GM23248 (cell line): ENCODE measurements at regions not wholly inside any gene's neighbourhood (a gene's known extent, or its start where the extent isn't known, plus 50 kb on each side); places are given as distances from the start of the nearest gene placed in this dataset.

Experiments used
- DNase-seq: peaks from one replicate; pipeline ENCODE4 v3.0.0-alpha.2; 2015
- H2AFZ ChIP-seq: fragments of 200-600 bp; sonication (generic); 2 replicates; pipeline ENCODE4 v1.6.1; 2016; ENCODE audit warnings: antibody characterized with exemption
- H3F3A ChIP-seq: fragments of 200-600 bp; sonication (generic); 2 replicates; pipeline ENCODE4 v1.6.1; 2016; ENCODE audit warnings: mild to moderate bottlenecking, antibody characterized with exemption, mixed run types; ENCODE audit not compliant: insufficient read depth
- H3K27ac ChIP-seq: fragments of 200-600 bp; sonication (generic); 2 replicates; pipeline ENCODE4 v1.5.1; 2016; ENCODE audit warnings: mild to moderate bottlenecking
- H3K27me3 ChIP-seq: fragments of 200-600 bp; sonication (generic); replicated peaks from 2 replicates; pipeline ENCODE4 v1.6.1; 2016; ENCODE audit warnings: mild to moderate bottlenecking; ENCODE audit not compliant: insufficient read depth
- H3K36me3 ChIP-seq: fragments of 200-600 bp; sonication (generic); 2 replicates; pipeline ENCODE4 v1.6.1; 2016; ENCODE audit warnings: low read depth, mild to moderate bottlenecking
- H3K4me1 ChIP-seq: fragments of 200-600 bp; sonication (generic); 2 replicates; pipeline ENCODE4 v1.6.1; 2016; ENCODE audit warnings: mild to moderate bottlenecking; ENCODE audit not compliant: insufficient read depth
- H3K4me2 ChIP-seq: fragments of 200-600 bp; sonication (generic); one replicate; pipeline ENCODE4 v1.6.1; 2016; ENCODE audit warnings: mild to moderate bottlenecking; ENCODE audit not compliant: unreplicated experiment
- H3K4me3 ChIP-seq: fragments of 200-600 bp; sonication (generic); 2 replicates; pipeline ENCODE4 v1.5.1; 2016; ENCODE audit warnings: mild to moderate bottlenecking
- H3K79me2 ChIP-seq: fragments of 200-600 bp; sonication (generic); 2 replicates; pipeline ENCODE4 v1.6.1; 2016; ENCODE audit warnings: mild to moderate bottlenecking; ENCODE audit not compliant: insufficient read depth
- H3K9ac ChIP-seq: fragments of 200-600 bp; sonication (generic); 2 replicates; pipeline ENCODE4 v1.6.1; 2016; ENCODE audit warnings: mild to moderate bottlenecking
- H3K9me2 ChIP-seq: fragments of 200-600 bp; sonication (generic); 2 replicates; pipeline ENCODE4 v1.6.1; 2016; ENCODE audit warnings: mixed run types, mild to moderate bottlenecking, moderate library complexity; ENCODE audit not compliant: insufficient read depth
- H3K9me3 ChIP-seq: fragments of 200-600 bp; sonication (generic); one replicate; pipeline ENCODE4 v1.6.1; 2017; ENCODE audit warnings: low read depth
- H4K20me1 ChIP-seq: fragments of 200-600 bp; sonication (generic); 2 replicates; pipeline ENCODE4 v1.6.0; 2016; ENCODE audit not compliant: insufficient read depth
- EZH2 ChIP-seq: fragments of 200-600 bp; sonication (generic); IDR thresholded peaks from 2 replicates; pipeline ENCODE4 v1.6.1; 2018; ENCODE audit warnings: antibody characterized with exemption, mild to moderate bottlenecking; ENCODE audit not compliant: insufficient read depth, poor library complexity, severe bottlenecking
- EZH2phosphoT487 ChIP-seq: fragments of 200-600 bp; sonication (generic); IDR thresholded peaks from 2 replicates; pipeline ENCODE4 v1.6.1; 2018; ENCODE audit warnings: antibody characterized with exemption, moderate library complexity, mild to moderate bottlenecking, low read depth; ENCODE audit not compliant: insufficient read depth
- WGBS, 2 experiments: methylation state at CpG; one replicate each; pipeline ENCODE4 v1.1.6; 2015 to 2017; ENCODE audit warnings: low lambda C conversion rate in 2 of 2, low coverage in 1 of 2; ENCODE audit errors: missing lambda C conversion rate in 2 of 2; 5-methylcytosine and 5-hydroxymethylcytosine counted together
- in situ Hi-C: fragments of 300-500 bp; cut with MboI; formaldehyde crosslinking; loops from 2 replicates; pipeline ENCODE4 v1.15.0; 2020

GRCh38 chr6:25016014-25016720 lies 80.4 kb upstream of the RIPOR2 start:
- H3K9ac ChIP-seq: peak overlapping the region; percentile 0; the same call in 1 of the 2 replicates
- no peak overlapping the region for H3K4me3 ChIP-seq
- peaks cover 52% of the 10 kb centered on the region for H3F3A ChIP-seq
- H3K36me3 ChIP-seq: no peaks in the 10 kb centered on the region
- no peaks in the 10 kb centered on the region for H4K20me1 ChIP-seq
- in situ Hi-C loops: no loop called here
- no peaks in the 10 kb centered on the region for H3K79me2 ChIP-seq
- H3K4me1 ChIP-seq: peaks cover 61% of the 10 kb centered on the region
- H3K9me3 ChIP-seq: no peaks in the 10 kb centered on the region
- TF ChIP-seq EZH2: no peak
- peak overlapping the region; percentile 26 for H2AFZ ChIP-seq
- peak; percentile 45 for DNase-seq
- H3K4me2 ChIP-seq: peak overlapping the region; percentile 17
- 60 to 62% methylated on average over 11 of the region's 11 CpGs for WGBS, 2 experiments
- H3K9me2 ChIP-seq: no peaks in the 10 kb centered on the region
- peak overlapping the region; percentile 45 for H3K27ac ChIP-seq
- H3K27me3 ChIP-seq: no peaks in the 10 kb centered on the region

- Histone ChIP-seq H3K9ac (no peak overlapping the region), H3F3A (peaks cover 45% of the 10 kb centered on the region; the same call in 1 of the 2 replicates), H3K9me3 (no peaks in the 10 kb centered on the region), H3K36me3 (no peaks in the 10 kb centered on the region), H3K4me3 (no peak overlapping the region), H3K27ac (no peak overlapping the region), H3K4me2 (no peak overlapping the region), H4K20me1 (no peaks in the 10 kb centered on the region), H2AFZ (no peak overlapping the region), H3K9me2 (no peaks in the 10 kb centered on the region), H3K27me3 (no peaks in the 10 kb centered on the region), H3K4me1 (peaks cover 48% of the 10 kb centered on the region), H3K79me2 (no peaks in the 10 kb centered on the region)
- no peak for TF ChIP-seq EZH2
- TF ChIP-seq EZH2phosphoT487: no peak
- in situ Hi-C loops: no loop called here
- DNase-seq: no peak
- WGBS, 2 experiments: 91 to 95% methylated on average over 4 of the region's 4 CpGs
These were observed 81.7 kb upstream of the RIPOR2 start for GRCh38 chr6:25017486-25017885.

GRCh38 chr6:25017932-25018567 lies 82.3 kb upstream of the RIPOR2 start:
- WGBS, 2 experiments: 53 to 54% methylated on average over 7 of the region's 7 CpGs
- peak; percentile 75 for DNase-seq
- no peak overlapping the region for H3K9ac ChIP-seq
- H3K4me2 ChIP-seq: no peak overlapping the region
- H3K27me3 ChIP-seq: no peaks in the 10 kb centered on the region
- no peaks in the 10 kb centered on the region for H3K79me2 ChIP-seq
- in situ Hi-C loops: no loop called here
- no peaks in the 10 kb centered on the region for H3K9me3 ChIP-seq
- H3K9me2 ChIP-seq: no peaks in the 10 kb centered on the region
- peaks cover 44% of the 10 kb centered on the region; the same call in 1 of the 2 replicates for H3F3A ChIP-seq
- no peak overlapping the region for H3K4me3 ChIP-seq
- H4K20me1 ChIP-seq: no peaks in the 10 kb centered on the region
- TF ChIP-seq EZH2 (no peak), EZH2phosphoT487 (no peak)
- H3K4me1 ChIP-seq: peaks cover 42% of the 10 kb centered on the region
- H2AFZ ChIP-seq: no peak overlapping the region
- H3K27ac ChIP-seq: no peak overlapping the region
- H3K36me3 ChIP-seq: no peaks in the 10 kb centered on the region

- Histone ChIP-seq H3K27ac (no peak overlapping the region), H2AFZ (no peak overlapping the region), H3K4me2 (no peak overlapping the region), H3F3A (peaks cover 44% of the 10 kb centered on the region; the same call in 1 of the 2 replicates), H3K36me3 (no peaks in the 10 kb centered on the region), H3K79me2 (no peaks in the 10 kb centered on the region), H3K4me1 (peaks cover 37% of the 10 kb centered on the region), H4K20me1 (no peaks in the 10 kb centered on the region), H3K9me3 (no peaks in the 10 kb centered on the region), H3K9me2 (no peaks in the 10 kb centered on the region), H3K27me3 (no peaks in the 10 kb centered on the region), H3K4me3 (no peak overlapping the region), H3K9ac (no peak overlapping the region)
- in situ Hi-C loops: no loop called here
- WGBS, 2 experiments: 89 to 97% methylated on average over 4 of the region's 4 CpGs
- TF ChIP-seq EZH2 (no peak), EZH2phosphoT487 (no peak)
- no peak for DNase-seq
These were observed 82.8 kb upstream of the RIPOR2 start for GRCh38 chr6:25018568-25018954.
